Right lobe of liver (tissue), 6 donors: ENCODE measurements at regions not wholly inside any gene's neighbourhood (a gene's known extent, or its start where the extent isn't known, plus 50 kb on each side); places are given as distances from the start of the nearest gene placed in this dataset.

Experiments
- ATAC-seq, 4 donors: fragments of 200-7000 bp; cut with Tn5 transposase; one replicate each; pipeline ENCODE4 v1.9.1; 2020; ENCODE audit warnings: mild to moderate bottlenecking in 4 of 4, moderate library complexity in 4 of 4
- DNase-seq, 3 donors: peaks; one replicate each; pipeline ENCODE4 v3.0.0-alpha.2; 2020
- H3K27ac ChIP-seq, 3 donors: fragments of 200-600 bp; one replicate each; pipeline ENCODE4 v1.8.0; 2022
- H3K27me3 ChIP-seq, 2 donors: fragments of 200-600 bp; one replicate each; pipeline ENCODE4 v1.8.0; 2022
- H3K36me3 ChIP-seq, 4 donors: fragments of 200-600 bp; sonication (generic) in 1 of 4; one replicate each; pipeline versions ENCODE4 v1.5.1 to v1.8.0; 2017 to 2022; ENCODE audit warnings: control low read depth in 1 of 4
- H3K4me1 ChIP-seq, 4 donors: fragments of 200-600 bp; sonication (generic) in 1 of 4; one replicate each; pipeline versions ENCODE4 v1.5.1 to v1.8.0; 2017 to 2022; ENCODE audit warnings: control low read depth in 1 of 4
- H3K4me3 ChIP-seq, 3 donors: fragments of 200-600 bp; one replicate each; pipeline ENCODE4 v1.8.0; 2022
- H3K9me3 ChIP-seq, 4 donors: fragments of 200-600 bp; sonication (generic) in 1 of 4; one replicate each; pipeline versions ENCODE4 v1.5.1 to v1.8.0; 2017 to 2022; ENCODE audit warnings: control low read depth in 1 of 4
- CTCF ChIP-seq, 4 donors: fragments of 200-600 bp in 3 of 4; fragments of 450-650 bp in 1 of 4; IDR thresholded peaks; one replicate each; pipeline versions ENCODE4 v1.5.1 to v1.8.0; 2016 to 2022; ENCODE audit warnings: antibody characterized with exemption in 4 of 4, mild to moderate bottlenecking in 2 of 4
- POLR2A ChIP-seq: fragments of 450-650 bp; IDR thresholded peaks from one replicate; pipeline ENCODE4 v1.6.1; 2017; ENCODE audit warnings: antibody characterized with exemption, mild to moderate bottlenecking
- WGBS: methylation state at CpG from one replicate; pipeline ENCODE4 v1.1.6; 2018; ENCODE audit warnings: low coverage, low lambda C conversion rate; ENCODE audit not compliant: insufficient coverage; ENCODE audit errors: missing lambda C conversion rate; 5-methylcytosine and 5-hydroxymethylcytosine counted together
- intact Hi-C, 2 donors: fragments of 100-400 bp; cut with DNase I; formaldehyde crosslinking; loops; one replicate each; pipeline versions ENCODE4 v1.11.2 to v1.14.1; 2022
- donor health status: DM: no; HTN: yes; CAD: no.
- donor health status: DM: no; HTN: no; CAD: no.
- donor health status: DM: no; HTN: no; CAD: no.
- donor health status: DM: no; HTN: yes; CAD: no.
- donor health status: DM: no; HTN: yes; CAD: no.

GRCh38 chr5:39624268-39624886 is 199.6 kb upstream of the DAB2 start:
- H3K4me1 ChIP-seq: peaks cover 0 to 17% (median 4%) of the 10 kb centered on the region in 4 donors
- intact Hi-C loops: no loop called here
- no peak overlapping the region for H3K4me3 ChIP-seq
- WGBS: 0% methylated on average over 1 of the region's 1 CpG
- TF ChIP-seq CTCF (IDR thresholded peaks at IDR 0.05) (no peak), POLR2A (peak; percentile 44)
- H3K36me3 ChIP-seq: no peaks in the 10 kb centered on the region
- no peaks in the 10 kb centered on the region for H3K27me3 ChIP-seq
- no peaks in the 10 kb centered on the region for H3K9me3 ChIP-seq
- H3K27ac ChIP-seq: peak overlapping the region; percentile 69 to 89 (median 83)
- ATAC-seq (peak; percentile 88 to 96 (median 92)), DNase-seq (peak in 1 of 3 donors; percentile 53)

- ATAC-seq (no peak), DNase-seq (no peak)
- WGBS: 79% methylated on average over 5 of the region's 5 CpGs
Observed at GRCh38 chr5:39623291-39623865, 198.6 kb upstream of the DAB2 start.

GRCh38 chr5:39622281-39622680 is 197.5 kb upstream of the DAB2 start:
- ATAC-seq: no peak
- WGBS: 100% methylated on average over 1 of the region's 6 CpGs
- H3K4me3 ChIP-seq: no peak overlapping the region
- no peak overlapping the region for H3K27ac ChIP-seq
- peaks cover 0 to 17% (median 4%) of the 10 kb centered on the region in 4 donors for H3K4me1 ChIP-seq
- intact Hi-C loops: no loop called here
- DNase-seq: peak in 1 of 3 donors; percentile 54
- H3K27me3 ChIP-seq: no peaks in the 10 kb centered on the region
- no peaks in the 10 kb centered on the region for H3K36me3 ChIP-seq
- no peak for TF ChIP-seq CTCF (IDR thresholded peaks at IDR 0.05)
- no peak for TF ChIP-seq POLR2A
- H3K9me3 ChIP-seq: no peaks in the 10 kb centered on the region

More at GRCh38 chr5:39623291-39623865, 198.6 kb upstream of the DAB2 start:
- Histone ChIP-seq H3K27me3 (no peaks in the 10 kb centered on the region), H3K9me3 (no peaks in the 10 kb centered on the region), H3K4me3 (no peak overlapping the region), H3K27ac (peak overlapping the region in 2 of 3 donors; percentile 83 to 89), H3K4me1 (peaks cover 0 to 17% (median 4%) of the 10 kb centered on the region in 4 donors), H3K36me3 (no peaks in the 10 kb centered on the region)
- TF ChIP-seq POLR2A (no peak), CTCF (IDR thresholded peaks at IDR 0.05) (no peak)
- intact Hi-C loops: no loop called here

- H3K9me3 ChIP-seq: no peaks in the 10 kb centered on the region
- TF ChIP-seq POLR2A: no peak
- no peak for TF ChIP-seq CTCF (IDR thresholded peaks at IDR 0.05)
- ATAC-seq (peak; percentile 40 to 77 (median 64)), DNase-seq (no peak)
- WGBS: 55% methylated on average over 3 of the region's 4 CpGs
- H3K4me1 ChIP-seq: peaks cover 0 to 7% (median 3%) of the 10 kb centered on the region in 4 donors
- H3K27ac ChIP-seq: peak overlapping the region in 1 of 3 donors; percentile 36
- H3K36me3 ChIP-seq: no peaks in the 10 kb centered on the region
- H3K4me3 ChIP-seq: no peak overlapping the region
- intact Hi-C loops: no loop called here
- H3K27me3 ChIP-seq: no peaks in the 10 kb centered on the region
Observed at GRCh38 chr5:39619168-39619818, 194.5 kb upstream of the DAB2 start.
